Fibroblast of villous mesenchyme (primary cell): ENCODE measurements at regions not wholly inside any gene's neighbourhood (a gene's known extent, or its start where the extent isn't known, plus 50 kb on each side); places are given as distances from the start of the nearest gene placed in this dataset.

Source experiments
- DNase-seq: peaks from one replicate; pipeline ENCODE4 v3.0.0-alpha.2; 2010; ENCODE audit warnings: low read depth
- H3K4me3 ChIP-seq: 2 replicates; pipeline ENCODE4 v1.5.1; 2011; ENCODE audit warnings: low read depth, mild to moderate bottlenecking, low read length
- TF ChIP-seq, protein P1 (sequence below): IDR thresholded peaks from 2 replicates; pipeline ENCODE4 v1.5.1; 2012; ENCODE audit warnings: low read depth, mild to moderate bottlenecking, low read length; ENCODE audit not compliant: insufficient read depth

DNA sequence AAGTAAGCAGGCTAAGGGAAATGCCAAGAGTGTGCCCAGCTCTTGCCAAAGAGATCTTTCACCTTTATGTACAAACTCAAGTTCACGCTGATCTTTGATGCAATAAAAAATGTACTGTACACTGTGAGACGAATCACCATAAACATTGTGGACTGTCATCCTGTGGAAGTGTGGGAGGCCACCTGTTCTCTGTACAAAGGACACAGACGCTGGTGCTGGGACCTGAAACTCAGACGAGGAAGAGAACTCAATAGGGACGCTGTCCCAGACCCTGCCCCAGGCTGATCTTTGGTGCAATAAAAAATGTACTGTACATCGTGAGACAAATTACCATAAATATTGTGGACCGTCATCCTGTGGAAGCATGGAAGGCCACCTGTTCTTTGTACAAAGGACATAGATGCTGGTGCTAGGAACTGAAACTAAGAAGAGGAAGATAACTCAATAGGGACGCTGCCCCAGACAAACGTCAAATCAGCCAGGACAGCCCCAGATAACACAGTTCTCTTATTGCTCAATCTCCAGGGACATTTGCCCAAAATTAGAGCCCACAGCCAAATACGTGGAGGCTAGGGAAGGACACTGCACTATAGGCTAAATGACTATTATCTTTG lies 312.7 kb upstream of the SGK1 start:
- TF ChIP-seq, protein P1, sequence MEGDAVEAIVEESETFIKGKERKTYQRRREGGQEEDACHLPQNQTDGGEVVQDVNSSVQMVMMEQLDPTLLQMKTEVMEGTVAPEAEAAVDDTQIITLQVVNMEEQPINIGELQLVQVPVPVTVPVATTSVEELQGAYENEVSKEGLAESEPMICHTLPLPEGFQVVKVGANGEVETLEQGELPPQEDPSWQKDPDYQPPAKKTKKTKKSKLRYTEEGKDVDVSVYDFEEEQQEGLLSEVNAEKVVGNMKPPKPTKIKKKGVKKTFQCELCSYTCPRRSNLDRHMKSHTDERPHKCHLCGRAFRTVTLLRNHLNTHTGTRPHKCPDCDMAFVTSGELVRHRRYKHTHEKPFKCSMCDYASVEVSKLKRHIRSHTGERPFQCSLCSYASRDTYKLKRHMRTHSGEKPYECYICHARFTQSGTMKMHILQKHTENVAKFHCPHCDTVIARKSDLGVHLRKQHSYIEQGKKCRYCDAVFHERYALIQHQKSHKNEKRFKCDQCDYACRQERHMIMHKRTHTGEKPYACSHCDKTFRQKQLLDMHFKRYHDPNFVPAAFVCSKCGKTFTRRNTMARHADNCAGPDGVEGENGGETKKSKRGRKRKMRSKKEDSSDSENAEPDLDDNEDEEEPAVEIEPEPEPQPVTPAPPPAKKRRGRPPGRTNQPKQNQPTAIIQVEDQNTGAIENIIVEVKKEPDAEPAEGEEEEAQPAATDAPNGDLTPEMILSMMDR = no peak
- H3K4me3 ChIP-seq = no peak overlapping the region
- no peak for DNase-seq

DNA sequence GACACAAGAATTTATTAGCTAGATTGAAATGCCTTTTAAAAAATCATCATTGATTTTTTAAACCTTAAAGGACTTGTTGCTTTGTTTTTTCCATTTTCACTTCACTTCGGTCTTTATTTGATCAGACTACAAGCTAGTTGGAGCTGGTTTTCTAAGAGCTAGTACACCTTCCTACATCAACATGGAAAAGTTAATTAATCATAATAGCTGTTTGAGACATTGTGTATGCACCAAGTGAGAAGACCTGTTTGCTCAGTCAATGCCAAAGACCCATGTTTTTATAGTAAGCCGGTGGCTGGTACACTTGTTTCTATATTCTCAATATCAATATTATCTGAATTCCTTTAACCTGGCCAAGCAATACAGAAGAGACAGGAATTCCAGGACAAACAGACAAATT lies 310.2 kb upstream of the SGK1 start:
- no peak overlapping the region for H3K4me3 ChIP-seq
- no peak for DNase-seq

DNA sequence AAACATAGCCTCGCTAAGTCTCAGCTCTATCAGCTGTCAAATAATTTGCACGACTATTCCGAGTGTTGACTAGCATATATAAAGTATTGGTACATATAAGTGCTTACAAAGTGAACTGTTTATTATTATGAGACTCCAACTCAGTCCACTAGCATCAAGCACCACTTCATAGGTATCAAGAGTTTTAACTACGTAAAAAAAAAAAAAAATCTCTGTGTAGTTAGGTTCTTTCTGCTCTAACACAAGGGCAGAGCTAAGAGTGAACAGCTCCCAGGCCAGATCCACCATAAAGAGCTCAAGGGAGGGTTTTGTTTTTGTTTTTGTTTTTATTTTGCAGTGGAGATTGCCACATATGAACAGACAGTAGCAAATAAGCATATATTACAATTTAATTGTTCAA lies 309.8 kb upstream of the SGK1 start:
- TF ChIP-seq, protein P1 = no peak
- H3K4me3 ChIP-seq = no peak overlapping the region
- DNase-seq = no peak

More for the DNA sequence above, 310.2 kb upstream of the SGK1 start:
- TF ChIP-seq, protein P1 = no peak

DNA sequence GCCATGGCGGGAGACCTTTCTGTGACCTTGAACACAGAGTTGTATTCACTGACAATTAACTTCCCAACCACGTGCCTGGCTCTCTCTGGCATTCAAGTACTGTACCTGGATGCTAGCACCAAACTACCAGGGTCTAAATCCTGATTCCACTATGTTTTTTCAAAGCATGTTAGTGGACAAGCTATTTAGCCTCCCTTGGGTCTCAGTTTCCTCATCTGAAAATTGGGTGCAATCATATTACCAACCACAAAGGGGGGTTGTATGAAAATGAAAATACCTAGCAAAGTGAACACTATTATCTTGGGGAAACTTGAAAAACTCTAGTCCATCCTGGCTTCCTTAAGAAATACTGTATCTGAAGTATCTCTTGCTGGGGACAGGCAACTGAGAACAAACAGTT lies 308.7 kb upstream of the SGK1 start:
- no peak overlapping the region for H3K4me3 ChIP-seq
- no peak for DNase-seq
- TF ChIP-seq, protein P1 = no peak

DNA sequence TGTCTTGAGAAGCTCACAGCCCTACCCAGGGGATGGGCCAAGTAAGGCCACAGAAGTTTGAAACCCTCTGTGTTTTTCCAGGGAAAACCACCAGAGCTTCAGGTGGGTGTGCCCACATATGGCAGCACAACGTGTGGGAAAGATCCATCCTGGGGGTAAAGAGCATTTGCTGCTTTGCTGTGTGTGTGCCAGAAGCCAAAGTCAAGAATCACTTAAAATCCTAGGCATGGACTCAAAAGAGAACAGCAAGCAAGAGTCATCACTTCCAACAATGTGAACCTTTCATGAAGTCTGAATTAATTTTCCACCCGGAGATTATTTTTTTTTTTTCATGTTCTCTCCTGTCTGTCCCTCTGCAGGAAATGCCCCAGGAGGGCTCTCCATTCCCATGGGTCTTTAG lies 308.2 kb upstream of the SGK1 start:
- TF ChIP-seq, protein P1 = no peak
- no peak overlapping the region for H3K4me3 ChIP-seq
- no peak for DNase-seq

DNA sequence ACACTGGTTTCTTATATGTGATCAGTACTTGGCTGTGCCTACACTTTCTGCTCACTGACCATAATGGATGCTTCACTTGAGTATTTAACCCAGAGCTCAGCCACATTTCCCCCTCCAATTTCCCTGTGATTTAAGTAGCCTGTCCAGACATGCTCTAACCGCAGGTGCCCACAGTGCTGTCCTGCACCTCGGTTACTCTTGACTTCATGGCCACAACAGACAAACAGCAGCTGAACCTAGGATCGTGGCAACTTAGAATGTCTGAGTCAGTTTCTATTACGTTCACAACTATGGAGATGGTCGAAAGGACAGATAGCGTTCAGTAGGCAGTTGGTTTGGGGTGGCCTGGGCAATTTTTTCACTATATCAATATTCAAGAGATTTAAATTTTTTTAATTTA lies 306.9 kb upstream of the SGK1 start:
- no peak for DNase-seq
- TF ChIP-seq, protein P1 = no peak
- H3K4me3 ChIP-seq = no peak overlapping the region

DNA sequence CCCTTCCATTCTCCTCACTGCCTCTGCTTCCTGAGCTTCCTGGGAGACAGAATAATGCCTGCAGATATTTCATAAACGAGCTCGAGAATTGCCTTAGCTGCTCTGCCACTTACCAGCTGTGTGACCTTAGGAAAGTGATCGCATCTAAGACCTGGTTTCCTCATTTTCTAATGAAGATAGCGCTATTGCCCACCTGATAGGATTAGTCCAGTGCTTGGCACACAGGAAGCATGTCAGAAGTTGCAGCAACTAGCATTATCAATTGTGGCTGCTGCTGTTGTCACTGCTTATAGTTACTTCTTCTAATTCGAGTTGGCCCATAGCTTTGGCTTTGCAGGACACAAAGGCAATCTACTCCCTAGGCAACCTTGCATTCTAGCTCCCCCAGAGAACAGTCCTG lies 305.5 kb upstream of the SGK1 start:
- H3K4me3 ChIP-seq = no peak overlapping the region
- TF ChIP-seq, protein P1 = no peak
- DNase-seq = no peak
